Common myeloid progenitor, CD34-positive (primary cell): ENCODE measurements at regions not wholly inside any gene's neighbourhood (a gene's known extent, or its start where the extent isn't known, plus 50 kb on each side); places are given as distances from the start of the nearest gene placed in this dataset.
"Not testable (repeated sequence)": the region's sequence is repeated elsewhere in the genome, so short reads cannot be mapped to it uniquely, and the experiment has no call there.

Experiments
- CTCF ChIA-PET: fragments of 350-600 bp; sonication (Branson Sonifier 250); formaldehyde crosslinking; loops from one replicate; lab custom pipeline; 2021; ENCODE audit warnings: antibody characterized with exemption; lab: Charles Lee
- POLR2A ChIA-PET: fragments of 350-600 bp; sonication (Branson Sonifier 250); formaldehyde crosslinking; loops from one replicate; lab custom pipeline; 2021; ENCODE audit warnings: antibody characterized with exemption; lab: Charles Lee
- DNase-seq, 3 donors: peaks; one replicate each; pipeline versions ENCODE4 v3.0.0 to v3.0.0-alpha.2; 2013
- H3K27ac ChIP-seq, 2 experiments: 1 replicate in 1 of 2; 2 replicates in 1 of 2; pipeline ENCODE4 v1.7.0; 2013; ENCODE audit warnings: inconsistent platforms in 2 of 2, low read length in 2 of 2, mild to moderate bottlenecking in 2 of 2, low read depth in 1 of 2, moderate library complexity in 1 of 2; ENCODE audit not compliant: severe bottlenecking in 2 of 2, insufficient read depth in 1 of 2, poor library complexity in 1 of 2
- H3K27me3 ChIP-seq, 5 experiments: replicated peaks in 2 of 5; 1 replicate in 3 of 5; 2 replicates in 2 of 5; pipeline versions ENCODE4 v1.6.1 to v1.7.0; 2013; ENCODE audit warnings: low read length in 4 of 5, mild to moderate bottlenecking in 2 of 5, moderate library complexity in 2 of 5, inconsistent platforms in 1 of 5; ENCODE audit not compliant: insufficient read depth in 5 of 5, control insufficient read depth in 4 of 5
- H3K36me3 ChIP-seq, 4 experiments: 1 replicate in 2 of 4; 2 replicates in 2 of 4; pipeline versions ENCODE4 v1.6.1 to v1.7.0; 2013; ENCODE audit warnings: low read length in 3 of 4, control low read depth in 1 of 4, mild to moderate bottlenecking in 1 of 4; ENCODE audit not compliant: control insufficient read depth in 4 of 4, insufficient read depth in 4 of 4
- H3K4me1 ChIP-seq, 4 experiments: 1 replicate in 3 of 4; 2 replicates in 1 of 4; pipeline versions ENCODE4 v1.6.1 to v1.7.1; 2013; ENCODE audit warnings: low read length in 3 of 4, mild to moderate bottlenecking in 3 of 4, control low read depth in 1 of 4, inconsistent platforms in 1 of 4, moderate library complexity in 1 of 4; ENCODE audit not compliant: control insufficient read depth in 4 of 4, insufficient read depth in 4 of 4; ENCODE audit errors: control extremely low read depth in 1 of 4
- H3K4me3 ChIP-seq, 7 experiments: 1 replicate in 4 of 7; 2 replicates in 3 of 7; pipeline versions ENCODE4 v1.5.1 to v1.7.0; 2013; ENCODE audit warnings: mild to moderate bottlenecking in 7 of 7, low read length in 6 of 7, moderate library complexity in 6 of 7, inconsistent platforms in 2 of 7, low read depth in 2 of 7, control low read depth in 1 of 7; ENCODE audit not compliant: insufficient read depth in 4 of 7, control insufficient read depth in 1 of 7; ENCODE audit errors: extremely low read depth in 1 of 7
- H3K9me3 ChIP-seq, 5 experiments: 1 replicate in 4 of 5; 2 replicates in 1 of 5; pipeline versions ENCODE4 v1.6.1 to v1.7.1; 2013; ENCODE audit warnings: low read length in 4 of 5, mild to moderate bottlenecking in 2 of 5, inconsistent platforms in 1 of 5, low read depth in 1 of 5, moderate library complexity in 1 of 5; ENCODE audit not compliant: control insufficient read depth in 4 of 5, insufficient read depth in 2 of 5; ENCODE audit errors: control extremely low read depth in 1 of 5
- WGBS: methylation state at CpG from one replicate; pipeline ENCODE4 v1.1.5; 2013; ENCODE audit not compliant: insufficient coverage; 5-methylcytosine and 5-hydroxymethylcytosine counted together

DNA sequence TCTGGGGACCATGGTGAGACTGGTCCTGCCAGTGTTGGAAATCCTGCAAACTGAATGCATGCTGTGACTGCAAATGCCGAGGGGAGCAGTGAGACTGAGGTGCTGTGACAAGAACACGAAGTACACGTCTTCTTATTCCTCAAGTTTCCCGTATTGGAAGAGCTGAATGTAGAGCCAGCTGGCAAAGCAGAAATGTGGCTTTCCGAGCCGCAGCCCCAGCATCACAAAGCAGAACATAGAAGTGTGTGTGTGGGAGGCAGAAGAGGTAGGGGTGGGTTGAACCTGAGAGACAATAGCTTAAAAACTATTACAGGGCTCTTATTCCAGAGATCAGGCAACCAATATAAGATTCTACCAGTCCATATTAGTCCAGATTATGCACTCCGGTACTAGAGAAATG lies 98.8 kb downstream of the CARTPT start:
- Histone ChIP-seq H3K4me3 (no peak overlapping the region), H3K9me3 (peaks cover 0 to 4% (median 0%) of the 10 kb centered on the region in 5 experiments), H3K27me3 (peaks cover 0 to 2% (median 0%) of the 10 kb centered on the region in 5 experiments), H3K36me3 (no peaks in the 10 kb centered on the region), H3K27ac (no peak overlapping the region), H3K4me1 (no peaks in the 10 kb centered on the region)
- ChIA-PET CTCF (no interaction called here), POLR2A (no interaction called here)
- DNase-seq: no peak
- 94% methylated on average over 5 of the region's 7 CpGs for WGBS

DNA sequence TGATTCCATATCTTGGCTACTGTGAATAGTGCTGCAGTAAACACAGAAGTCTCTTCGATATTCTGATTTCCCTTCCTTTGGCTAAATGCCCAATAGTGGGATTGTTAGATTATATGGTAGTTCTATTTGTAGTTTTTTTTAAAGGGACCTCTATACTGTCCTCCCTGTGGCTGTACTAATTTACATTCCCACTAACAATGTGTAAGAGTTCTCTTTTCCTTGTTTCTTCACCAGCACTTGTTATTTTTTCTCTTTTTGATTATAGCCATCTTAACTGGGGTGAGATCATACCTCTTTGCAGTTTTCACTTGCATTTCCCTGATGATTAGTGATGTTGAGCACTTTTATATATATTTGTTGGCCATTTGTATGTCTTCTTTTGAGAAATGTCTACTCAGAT lies 102.0 kb downstream of the CARTPT start:
- peaks cover 0 to 15% (median 3%) of the 10 kb centered on the region in 5 experiments for H3K9me3 ChIP-seq
- ChIA-PET POLR2A (no interaction called here), CTCF (no interaction called here)
- no CpG with 5 or more reads among the region's 1 CpG for WGBS
- no peak for DNase-seq
- no peak overlapping the region for H3K4me3 ChIP-seq
- H3K27me3 ChIP-seq: peaks cover 0 to 2% (median 0%) of the 10 kb centered on the region in 5 experiments
- no peaks in the 10 kb centered on the region for H3K4me1 ChIP-seq
- H3K36me3 ChIP-seq: no peaks in the 10 kb centered on the region
- no peak overlapping the region for H3K27ac ChIP-seq

DNA sequence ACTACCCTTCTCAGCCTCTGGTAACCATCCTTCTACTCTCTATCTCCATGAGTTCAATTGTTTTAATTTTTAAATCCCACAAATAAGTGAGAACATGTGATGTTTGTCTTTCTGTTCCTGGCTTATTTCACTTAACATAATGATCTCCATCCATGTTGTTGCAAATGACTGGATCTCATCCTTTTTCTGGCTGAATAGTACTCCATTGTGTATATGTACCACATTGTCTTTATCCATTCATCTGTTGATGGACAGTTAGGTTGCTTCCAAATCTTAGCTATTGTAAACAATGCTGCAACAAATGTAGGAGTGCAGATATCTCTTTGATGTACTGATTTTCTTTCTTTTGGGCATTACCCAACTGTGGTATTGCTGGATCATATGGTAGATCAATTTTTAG lies 103.0 kb downstream of the CARTPT start:
- peaks cover 0 to 24% (median 4%) of the 10 kb centered on the region in 5 experiments for H3K9me3 ChIP-seq
- H3K27me3 ChIP-seq, H3K4me3 ChIP-seq, H3K4me1 ChIP-seq, H3K27ac ChIP-seq, CTCF ChIA-PET, POLR2A ChIA-PET, H3K36me3 ChIP-seq, DNase-seq: not testable (repeated sequence)

DNA sequence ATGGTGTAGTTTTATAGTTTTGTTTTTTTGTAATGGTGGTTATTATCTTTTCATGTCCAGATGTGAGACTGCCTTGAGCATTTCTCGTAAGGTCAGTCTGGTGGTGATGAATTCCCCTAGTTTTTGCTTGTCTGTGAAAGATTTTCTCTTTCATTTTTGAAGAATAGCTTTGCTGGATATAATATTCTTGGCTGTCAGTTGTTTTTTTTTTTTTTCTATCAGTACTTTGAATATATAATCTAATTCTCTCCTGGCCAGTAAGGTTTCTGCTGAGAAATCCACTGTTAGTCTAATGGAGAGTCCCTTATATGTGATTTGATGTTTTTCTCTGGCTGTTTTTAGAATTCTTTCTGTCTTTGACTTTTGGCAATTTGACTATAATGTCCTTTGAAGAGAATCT lies 106.9 kb downstream of the CARTPT start:
- WGBS: no CpG with 5 or more reads among the region's 1 CpG
- CTCF ChIA-PET: interaction anchor here (0.6 kb wide), 1 partner anchor 916 kb away, joined by 3 read pairs; no protein-coding TSS in a partner anchor

DNA sequence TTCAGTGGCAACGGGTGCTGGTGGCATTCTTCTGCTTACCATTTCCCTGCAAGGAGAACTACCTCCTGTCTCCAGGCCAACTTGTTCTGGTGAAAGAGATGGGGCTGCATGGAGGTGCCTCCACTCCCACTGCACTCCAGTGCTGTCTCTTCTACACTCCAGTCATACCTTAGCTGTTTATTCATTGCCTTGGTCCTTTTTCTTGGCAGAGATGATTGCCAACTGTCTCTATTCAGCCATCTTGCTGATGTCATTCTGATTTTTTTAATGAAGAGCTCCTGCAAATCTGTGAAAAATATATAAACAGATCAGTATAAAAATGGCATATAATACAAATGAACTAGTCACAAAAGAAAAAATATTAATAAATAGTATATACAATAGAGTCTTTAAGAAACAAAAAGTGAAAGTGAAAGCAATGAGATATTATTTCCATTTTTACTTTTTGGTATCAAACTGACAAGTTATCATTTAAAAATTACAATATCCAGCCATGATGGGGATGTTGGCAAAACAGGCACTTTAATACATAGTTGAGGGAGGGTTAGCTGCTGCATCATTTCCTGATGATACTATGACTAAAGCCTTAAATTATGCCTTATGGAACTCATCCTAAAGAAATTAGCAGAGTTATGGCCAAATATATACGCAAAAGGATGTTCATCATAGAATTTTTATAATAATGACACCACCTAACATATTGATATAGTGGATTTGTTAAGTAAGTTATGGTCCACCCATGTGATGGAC lies 109.4 kb downstream of the CARTPT start:
- peak in 1 of 3 donors; percentile 4 for DNase-seq
- CTCF ChIA-PET: no interaction called here
- Histone ChIP-seq H3K27ac (no peak overlapping the region), H3K4me1 (peaks cover 0 to 5% (median 0%) of the 10 kb centered on the region in 4 experiments), H3K4me3 (no peak overlapping the region), H3K9me3 (peaks cover 0 to 46% (median 18%) of the 10 kb centered on the region in 5 experiments), H3K27me3 (no peaks in the 10 kb centered on the region), H3K36me3 (no peaks in the 10 kb centered on the region)
- 100% methylated on average over 1 of the region's 2 CpGs for WGBS
- POLR2A ChIA-PET: no interaction called here

More for the DNA sequence above, 106.9 kb downstream of the CARTPT start:
- no peak overlapping the region for H3K27ac ChIP-seq
- POLR2A ChIA-PET: interaction anchor here (0.6 kb wide), 1 partner anchor 346 kb away, joined by 4 read pairs; no protein-coding TSS in a partner anchor
- H3K27me3 ChIP-seq: no peaks in the 10 kb centered on the region
- H3K4me1 ChIP-seq: peaks cover 0 to 5% (median 0%) of the 10 kb centered on the region in 4 experiments
- H3K9me3 ChIP-seq: peaks cover 0 to 41% (median 18%) of the 10 kb centered on the region in 5 experiments
- H3K36me3 ChIP-seq: no peaks in the 10 kb centered on the region
- no peak overlapping the region for H3K4me3 ChIP-seq
- DNase-seq: no peak

DNA sequence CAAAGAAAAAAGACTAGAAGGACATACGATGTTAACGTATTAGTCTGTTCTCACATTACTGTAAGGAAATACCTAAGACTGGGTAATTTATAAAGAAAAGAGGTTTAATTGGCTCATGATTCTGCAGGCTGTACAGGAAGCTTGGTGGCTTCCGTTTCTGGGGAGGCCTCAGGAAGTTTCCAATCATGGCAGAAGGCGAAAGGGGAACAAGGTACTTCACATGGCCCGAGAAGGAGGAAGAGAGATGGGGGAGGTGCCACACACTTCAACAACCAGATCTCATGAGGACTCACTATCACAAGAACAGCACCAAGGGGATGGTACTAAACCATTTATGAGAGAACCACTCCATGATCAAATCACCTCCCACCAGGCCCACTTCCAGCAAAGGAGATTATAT lies 110.1 kb downstream of the CARTPT start:
- peak in 2 of 3 donors; percentile 20 to 33 for DNase-seq
- Histone ChIP-seq H3K27me3 (no peaks in the 10 kb centered on the region), H3K27ac (no peak overlapping the region), H3K9me3 (peaks cover 0 to 46% (median 18%) of the 10 kb centered on the region in 5 experiments), H3K4me1 (peaks cover 0 to 5% (median 0%) of the 10 kb centered on the region in 4 experiments), H3K36me3 (no peaks in the 10 kb centered on the region), H3K4me3 (no peak overlapping the region)
- CTCF ChIA-PET: no interaction called here
- POLR2A ChIA-PET: no interaction called here
- WGBS: no CpG with 5 or more reads among the region's 5 CpGs
